Lower leg skin (tissue), 3 donors: ENCODE measurements at regions not wholly inside any gene's neighbourhood (a gene's known extent, or its start where the extent isn't known, plus 50 kb on each side); places are given as distances from the start of the nearest gene placed in this dataset.

Source experiments
- CTCF ChIP-seq, 3 donors: fragments of 450-650 bp; IDR thresholded peaks; one replicate each; pipeline ENCODE4 v1.5.1; 2016; ENCODE audit warnings: antibody characterized with exemption in 3 of 3, mild to moderate bottlenecking in 3 of 3, moderate library complexity in 2 of 3
- POLR2A ChIP-seq, 2 donors: fragments of 450-650 bp; IDR thresholded peaks; one replicate each; pipeline ENCODE4 v1.6.1; 2016 to 2017; ENCODE audit warnings: antibody characterized with exemption in 2 of 2, mild to moderate bottlenecking in 1 of 2, moderate library complexity in 1 of 2

- no peak for TF ChIP-seq POLR2A (IDR thresholded peaks at IDR 0.05)
- TF ChIP-seq CTCF (IDR thresholded peaks at IDR 0.05): no peak
Observed at GRCh38 chr2:220833446-220833845, 738.7 kb downstream of the EPHA4 start.
